ENCODE measurements at regions not wholly inside any gene's neighbourhood (a gene's known extent, or its start where the extent isn't known, plus 50 kb on each side); places are given as distances from the start of the nearest gene placed in this dataset.
"Not testable (repeated sequence)": the region's sequence is repeated elsewhere in the genome, so short reads cannot be mapped to it uniquely, and the experiment has no call there.

DNA sequence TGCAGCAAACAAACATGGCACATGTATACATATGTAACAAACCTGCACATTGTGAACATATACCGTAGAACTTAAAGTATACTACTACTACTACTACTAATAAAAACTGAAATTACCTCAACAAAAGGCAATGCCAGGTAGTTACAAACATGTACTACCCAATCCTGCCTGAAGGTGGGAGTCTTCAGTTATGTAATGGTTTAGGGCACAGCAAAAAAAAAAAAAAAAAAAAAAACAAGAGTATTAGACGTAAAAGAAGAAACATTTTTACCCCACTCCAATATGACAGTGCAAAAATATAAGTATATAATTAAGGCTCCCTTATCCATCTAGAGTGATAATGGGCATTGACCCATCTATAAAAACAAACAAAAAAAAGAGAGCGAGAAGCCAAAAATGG, 296.6 kb downstream of the ZNF37A start:
- in situ Hi-C loops (cut with HindIII; ENCODE audit: low sequenced_read_pairs): not testable (repeated sequence)

DNA sequence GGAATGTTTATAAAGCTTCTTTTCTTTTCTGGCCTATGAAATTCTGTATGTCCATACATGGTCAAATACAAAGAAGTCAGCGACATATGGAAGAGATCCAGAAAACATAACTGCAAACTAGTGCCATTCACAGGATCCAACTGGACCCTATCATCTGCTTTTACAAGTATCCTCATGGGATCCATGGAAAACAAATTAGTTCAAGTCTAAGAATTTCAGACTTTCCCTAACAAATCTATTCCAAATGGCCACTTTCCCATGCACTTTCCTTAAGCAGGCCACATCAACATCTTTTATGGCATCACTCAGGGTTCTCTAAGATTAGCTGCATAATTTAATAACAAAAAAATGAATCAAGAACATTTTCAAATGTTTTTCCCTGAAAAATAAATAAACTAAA, 301.3 kb downstream of the ZNF37A start:
- H3K4me3 ChIP-seq (ENCODE audit: low read depth, low read length); DNase-seq (ENCODE audit: low read depth); in situ Hi-C loops (cut with HindIII; ENCODE audit: low sequenced_read_pairs): not testable (repeated sequence)

More for the DNA sequence above, 296.6 kb downstream of the ZNF37A start:
- TF ChIP-seq, protein P1, sequence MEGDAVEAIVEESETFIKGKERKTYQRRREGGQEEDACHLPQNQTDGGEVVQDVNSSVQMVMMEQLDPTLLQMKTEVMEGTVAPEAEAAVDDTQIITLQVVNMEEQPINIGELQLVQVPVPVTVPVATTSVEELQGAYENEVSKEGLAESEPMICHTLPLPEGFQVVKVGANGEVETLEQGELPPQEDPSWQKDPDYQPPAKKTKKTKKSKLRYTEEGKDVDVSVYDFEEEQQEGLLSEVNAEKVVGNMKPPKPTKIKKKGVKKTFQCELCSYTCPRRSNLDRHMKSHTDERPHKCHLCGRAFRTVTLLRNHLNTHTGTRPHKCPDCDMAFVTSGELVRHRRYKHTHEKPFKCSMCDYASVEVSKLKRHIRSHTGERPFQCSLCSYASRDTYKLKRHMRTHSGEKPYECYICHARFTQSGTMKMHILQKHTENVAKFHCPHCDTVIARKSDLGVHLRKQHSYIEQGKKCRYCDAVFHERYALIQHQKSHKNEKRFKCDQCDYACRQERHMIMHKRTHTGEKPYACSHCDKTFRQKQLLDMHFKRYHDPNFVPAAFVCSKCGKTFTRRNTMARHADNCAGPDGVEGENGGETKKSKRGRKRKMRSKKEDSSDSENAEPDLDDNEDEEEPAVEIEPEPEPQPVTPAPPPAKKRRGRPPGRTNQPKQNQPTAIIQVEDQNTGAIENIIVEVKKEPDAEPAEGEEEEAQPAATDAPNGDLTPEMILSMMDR (IDR thresholded peaks at IDR 0.05; ENCODE audit: low read depth, low read length, missing control alignments): peak; percentile 2
- H3K4me3 ChIP-seq (ENCODE audit: low read depth, low read length); DNase-seq (ENCODE audit: low read depth): not testable (repeated sequence)

DNA sequence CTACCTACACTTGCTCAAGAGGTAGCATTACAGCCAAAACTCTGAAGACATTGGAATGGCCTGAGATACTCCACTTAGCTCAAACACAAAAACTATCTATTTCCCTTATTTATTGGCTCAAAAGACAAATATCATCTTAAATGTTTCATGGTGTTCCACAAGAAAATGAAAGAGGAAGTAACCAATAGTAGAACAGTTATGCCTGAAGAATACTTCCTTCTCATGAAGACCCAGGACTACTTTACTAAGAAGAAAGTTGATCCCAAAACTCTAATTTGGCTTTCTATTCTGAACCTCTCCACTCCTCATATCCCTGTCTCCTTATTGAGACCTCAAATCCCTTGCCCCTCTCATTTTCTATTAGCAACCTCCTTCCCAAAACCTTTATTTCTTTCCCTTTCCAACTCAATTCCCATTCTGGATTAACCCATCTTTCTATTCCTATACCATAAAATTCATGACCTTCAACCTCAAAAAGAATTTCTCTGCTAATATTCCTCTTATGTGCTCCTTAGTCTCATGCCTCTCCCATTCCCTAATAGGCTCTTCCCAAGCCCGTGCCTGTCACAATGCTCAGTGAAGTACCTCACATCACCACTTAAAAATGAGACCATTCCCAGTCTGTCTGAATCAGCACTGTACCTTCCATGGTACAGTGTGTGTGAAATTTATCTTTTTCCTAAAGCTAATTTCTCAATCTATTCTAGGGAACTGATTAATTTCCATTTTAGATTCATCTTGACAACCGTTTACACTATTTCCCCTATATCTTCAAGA, 302.2 kb downstream of the ZNF37A start:
- H3K4me3 ChIP-seq (ENCODE audit: low read depth, low read length); DNase-seq (ENCODE audit: low read depth); in situ Hi-C loops (cut with HindIII; ENCODE audit: low sequenced_read_pairs): not testable (repeated sequence)

DNA sequence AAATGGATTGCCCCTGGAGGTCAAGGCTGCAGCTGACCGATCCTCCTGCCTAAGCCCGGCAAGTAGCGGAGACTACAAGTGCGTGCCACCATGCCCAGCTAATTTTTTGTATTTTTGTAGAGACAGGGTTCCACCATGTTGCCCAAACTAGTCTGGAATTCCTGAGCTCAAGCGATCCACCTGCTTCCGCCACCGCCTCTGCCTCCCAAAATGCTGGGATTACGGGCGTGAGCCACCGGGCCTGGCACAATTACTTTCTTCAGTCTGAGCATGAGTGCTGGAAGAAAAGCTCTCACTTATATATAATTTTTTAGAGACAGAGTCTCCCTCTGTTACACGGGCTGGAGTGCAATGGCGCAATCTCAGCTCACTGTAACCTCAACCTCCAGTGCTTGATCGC, 307.4 kb downstream of the ZNF37A start:
- DNase-seq (ENCODE audit: low read depth); in situ Hi-C loops (cut with HindIII; ENCODE audit: low sequenced_read_pairs): not testable (repeated sequence)
- peak overlapping the region; percentile 71 for H3K4me3 ChIP-seq (ENCODE audit: low read depth, low read length)

DNA sequence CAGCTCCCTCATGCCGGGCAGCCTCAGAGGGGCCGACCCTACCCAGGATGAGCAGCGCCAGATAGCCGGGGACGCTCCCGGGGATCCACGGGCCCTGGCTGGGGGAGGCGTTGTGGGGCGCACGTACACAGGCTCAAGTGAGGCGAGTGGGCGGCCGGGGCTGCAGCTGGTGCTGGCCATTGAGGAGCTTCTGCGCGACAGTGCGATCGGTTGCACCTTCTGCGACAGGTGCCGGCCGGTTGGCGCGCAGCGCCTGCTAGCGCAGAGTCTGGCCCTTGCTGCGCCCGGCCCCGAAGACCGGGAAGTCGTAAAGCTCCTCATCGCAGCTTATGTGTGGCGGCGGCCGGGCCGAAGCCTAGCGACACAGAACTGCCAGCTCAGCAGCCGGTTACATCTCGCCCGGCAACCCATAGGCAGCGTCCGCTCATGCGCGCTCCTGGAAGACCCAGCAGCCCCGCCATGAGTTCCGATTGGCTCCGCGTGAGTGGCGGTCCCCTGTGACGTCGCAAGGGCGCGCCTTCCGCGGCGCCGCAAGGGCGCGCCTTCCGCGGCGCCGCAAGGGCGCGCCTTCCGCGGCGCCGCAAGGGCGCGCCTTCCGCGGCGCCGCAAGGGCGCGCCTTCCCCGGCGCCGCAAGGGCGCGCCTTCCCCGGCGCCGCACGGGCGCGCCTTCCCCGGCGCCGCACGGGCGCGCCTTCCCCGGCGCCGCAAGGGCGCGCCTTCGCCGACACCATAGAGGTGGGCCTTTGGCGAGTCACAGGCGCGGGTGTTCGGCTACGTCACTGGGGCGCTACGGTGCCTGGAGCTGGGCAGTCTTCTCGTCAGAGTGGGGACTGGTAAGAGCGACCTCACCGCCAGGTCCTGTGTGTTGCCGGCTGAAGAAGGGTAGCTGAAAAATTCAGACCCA, 308.6 kb downstream of the ZNF37A start:
- in situ Hi-C loops (cut with HindIII; ENCODE audit: low sequenced_read_pairs): not testable (repeated sequence)
- peak overlapping the region; percentile 71 for H3K4me3 ChIP-seq (ENCODE audit: low read depth, low read length)
- DNase-seq (ENCODE audit: low read depth): peak; percentile 86

DNA sequence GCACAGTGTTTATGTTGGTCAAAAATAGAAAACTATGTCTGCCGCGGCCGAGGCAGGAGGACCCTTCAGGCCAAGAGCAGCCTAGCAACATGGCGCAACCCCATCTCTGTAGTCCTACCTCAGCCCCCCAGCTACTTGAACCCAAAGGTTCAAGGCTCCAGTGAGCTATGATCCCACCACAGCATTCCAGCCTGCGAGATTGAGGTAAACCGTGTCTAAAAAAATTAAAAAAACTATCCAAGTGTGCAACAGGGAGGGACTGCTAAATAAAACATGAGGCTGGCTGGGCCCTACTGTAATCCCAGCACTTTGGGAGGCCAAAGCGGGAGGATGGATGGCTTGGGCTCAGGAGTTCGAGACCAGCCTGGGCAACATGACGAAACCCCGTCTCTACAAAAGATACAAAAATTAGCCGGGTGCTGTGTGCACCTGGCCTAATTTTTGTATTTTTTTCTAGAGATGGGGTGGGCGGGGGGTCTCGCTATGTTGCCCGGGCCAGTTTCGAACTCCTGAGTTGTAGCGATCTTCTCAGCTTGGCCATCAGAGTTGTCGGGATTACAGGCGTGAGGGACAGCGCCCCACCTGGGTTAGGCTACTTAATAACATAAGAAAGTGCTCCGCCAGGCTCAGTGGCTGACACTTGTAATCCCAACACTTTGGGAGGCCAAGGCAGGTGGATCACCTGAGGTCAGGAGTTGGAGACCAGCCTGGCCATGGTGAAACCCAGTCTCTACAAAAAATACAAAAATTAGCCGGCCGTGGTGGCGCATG, 309.4 kb downstream of the ZNF37A start:
- DNase-seq (ENCODE audit: low read depth); in situ Hi-C loops (cut with HindIII; ENCODE audit: low sequenced_read_pairs): not testable (repeated sequence)
- H3K4me3 ChIP-seq (ENCODE audit: low read depth, low read length): peak overlapping the region; percentile 47

GRCh38 chr10:38423634-38424033, 329.5 kb downstream of the ZNF37A start:
- in situ Hi-C loops (cut with HindIII; ENCODE audit: low sequenced_read_pairs); DNase-seq (ENCODE audit: low read depth); H3K4me3 ChIP-seq (ENCODE audit: low read depth, low read length): not testable (repeated sequence)

GRCh38 chr10:38430242-38430641, 336.1 kb downstream of the ZNF37A start:
- H3K4me3 ChIP-seq (ENCODE audit: low read depth, low read length); DNase-seq (ENCODE audit: low read depth); in situ Hi-C loops (cut with HindIII; ENCODE audit: low sequenced_read_pairs): not testable (repeated sequence)

- not testable (repeated sequence) for DNase-seq (ENCODE audit: low read depth)
Measured at GRCh38 chr10:38437359-38437758, 343.2 kb downstream of the ZNF37A start.

DNA sequence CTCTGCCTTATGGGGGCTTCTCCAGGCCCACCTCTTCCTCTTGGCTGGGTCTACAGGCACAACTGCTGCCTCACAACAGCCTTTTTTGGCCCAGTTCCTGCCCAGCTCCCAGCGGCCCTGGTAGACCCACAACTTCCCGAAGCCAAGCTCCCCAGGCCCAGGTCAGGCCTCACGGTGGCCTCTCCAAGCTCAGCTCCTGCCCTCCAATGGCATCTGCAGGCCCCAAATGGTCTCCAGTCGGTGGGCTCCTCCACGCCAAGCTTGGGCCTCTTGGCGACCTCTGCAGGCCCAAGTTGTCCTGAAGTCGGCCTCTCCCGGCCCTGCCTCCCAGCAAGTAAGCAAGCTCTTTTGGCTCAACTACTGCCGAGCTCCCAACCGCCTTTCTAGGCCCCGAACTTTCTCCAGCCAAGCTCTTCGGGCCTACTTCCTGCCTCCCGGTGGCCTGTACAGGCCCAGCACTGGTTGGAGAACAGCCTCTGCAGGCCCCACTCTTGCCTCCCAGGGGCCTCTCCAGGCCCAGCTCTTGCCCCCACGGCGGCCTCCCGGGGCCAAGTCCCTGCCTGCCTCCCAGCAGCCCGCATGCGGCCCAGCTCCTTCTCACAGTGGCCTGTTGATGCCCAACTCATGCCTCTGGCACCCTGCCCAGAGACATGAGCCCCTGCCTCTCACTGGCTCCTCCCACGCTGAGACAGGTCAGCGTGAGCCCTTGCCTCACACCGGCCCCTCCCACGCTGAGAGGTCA, 354.6 kb downstream of the ZNF37A start:
- in situ Hi-C loops (cut with HindIII; ENCODE audit: low sequenced_read_pairs); DNase-seq (ENCODE audit: low read depth); H3K4me3 ChIP-seq (ENCODE audit: low read depth, low read length): not testable (repeated sequence)

More at GRCh38 chr10:38437359-38437758, 343.2 kb downstream of the ZNF37A start:
- H3K4me3 ChIP-seq (ENCODE audit: low read depth, low read length); in situ Hi-C loops (cut with HindIII; ENCODE audit: low sequenced_read_pairs): not testable (repeated sequence)

GRCh38 chr10:38449618-38450017, 355.5 kb downstream of the ZNF37A start:
- DNase-seq (ENCODE audit: low read depth); in situ Hi-C loops (cut with HindIII; ENCODE audit: low sequenced_read_pairs); H3K4me3 ChIP-seq (ENCODE audit: low read depth, low read length): not testable (repeated sequence)

- in situ Hi-C loops (cut with HindIII; ENCODE audit: low sequenced_read_pairs); H3K4me3 ChIP-seq (ENCODE audit: low read depth, low read length); DNase-seq (ENCODE audit: low read depth): not testable (repeated sequence)
Measured at GRCh38 chr10:38450372-38451057, 356.4 kb downstream of the ZNF37A start.

DNA sequence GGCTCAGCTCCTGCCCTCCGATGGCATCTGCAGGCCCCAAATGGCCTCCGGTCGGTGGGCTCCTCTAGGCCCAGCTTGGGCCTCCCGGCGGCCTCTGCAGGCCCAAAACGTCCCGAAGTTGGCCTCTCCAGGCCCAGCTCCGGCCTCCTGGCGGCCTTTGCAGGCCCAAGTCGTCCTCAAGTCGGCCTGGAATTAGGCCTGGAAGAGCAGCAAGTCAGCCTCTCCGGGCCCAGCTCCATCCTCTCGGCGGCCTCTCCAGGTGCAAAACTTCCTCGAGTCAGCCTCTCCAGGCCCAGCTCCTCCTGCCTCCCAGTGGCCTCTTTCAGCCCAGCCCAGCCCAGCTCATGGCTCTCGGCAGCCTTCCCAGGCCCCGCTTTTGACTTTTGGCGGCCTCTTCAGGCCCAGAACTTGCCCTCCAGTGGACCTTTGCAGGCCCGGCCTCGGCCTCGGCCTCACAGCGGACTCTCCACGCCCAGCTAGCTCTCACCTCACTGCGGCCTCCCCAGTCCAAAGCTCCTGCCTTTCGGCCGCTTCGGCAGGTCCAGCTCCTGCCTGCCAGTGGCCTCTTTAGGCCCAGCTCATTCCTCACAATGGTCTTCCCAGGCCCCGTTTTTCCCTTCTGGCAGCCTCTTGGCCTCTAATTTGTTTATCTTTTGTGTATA, 357.3 kb downstream of the ZNF37A start:
- in situ Hi-C loops (cut with HindIII; ENCODE audit: low sequenced_read_pairs); DNase-seq (ENCODE audit: low read depth); H3K4me3 ChIP-seq (ENCODE audit: low read depth, low read length): not testable (repeated sequence)

Data from astrocyte of the cerebellum (primary cell).